ENCODE measurements at regions not wholly inside any gene's neighbourhood (a gene's known extent, or its start where the extent isn't known, plus 50 kb on each side); places are given as distances from the start of the nearest gene placed in this dataset.
"Not testable (repeated sequence)": the region's sequence is repeated elsewhere in the genome, so short reads cannot be mapped to it uniquely, and the experiment has no call there.

DNA sequence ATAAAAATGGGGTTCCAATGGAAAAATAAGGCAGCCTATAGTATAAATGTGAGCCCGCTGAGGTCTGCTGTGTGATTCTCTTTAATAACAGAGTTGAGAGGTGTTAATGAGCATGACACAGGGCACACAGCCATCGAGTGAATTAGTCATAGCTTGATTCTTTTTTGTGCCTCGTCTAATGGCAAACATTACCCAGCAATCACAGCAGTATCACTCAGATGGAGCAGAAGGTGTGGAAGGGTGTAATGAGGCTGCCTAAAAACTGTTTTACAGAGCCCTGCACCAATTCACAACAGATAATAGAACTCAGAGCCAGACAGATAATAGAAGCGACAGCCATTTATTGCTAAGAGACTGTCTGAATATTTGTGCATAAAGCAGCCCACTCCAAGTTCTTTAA lies 178.6 kb upstream of the TPRG1 start:
- WGBS, result 73% methylated on average over 4 of the region's 4 CpGs
- intact Hi-C loops (cut with DNase I), result no loop called here
- Histone ChIP-seq H3K27ac (no peak overlapping the region), H3K36me3 (no peaks in the 10 kb centered on the region), H3K9me3 (no peaks in the 10 kb centered on the region), H3K27me3 (replicated peaks; ENCODE audit: insufficient read depth) (no peaks in the 10 kb centered on the region), H3K4me3 (no peak overlapping the region), H3K4me1 (replicated peaks) (no peaks in the 10 kb centered on the region)
- no peak for DNase-seq (ENCODE audit: low spot score)
- TF ChIP-seq CTCF (IDR thresholded peaks at IDR 0.05), result no peak
- TF ChIP-seq POLR2A (IDR thresholded peaks at IDR 0.05), result no peak
- no peak for TF ChIP-seq POLR2AphosphoS5 (IDR thresholded peaks at IDR 0.05)

DNA sequence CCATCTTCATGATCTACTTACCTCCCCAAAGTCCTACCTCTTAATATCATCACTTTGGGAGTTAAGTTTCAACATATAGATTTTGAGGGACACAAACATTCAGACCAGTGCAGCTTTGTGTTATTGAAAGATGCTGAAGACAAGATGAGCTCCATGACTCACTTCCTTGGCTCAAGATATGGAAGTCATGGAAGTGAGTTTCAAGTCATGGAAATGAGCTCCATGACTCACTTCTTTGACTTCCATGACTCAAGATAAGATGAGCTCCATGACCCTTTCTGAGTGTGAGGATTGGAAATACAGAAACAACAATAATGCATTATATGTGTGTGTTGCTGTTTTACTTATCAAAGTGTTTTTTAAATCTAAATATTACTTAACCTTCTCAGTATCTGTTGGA lies 170.2 kb upstream of the TPRG1 start:
- H3K4me1 ChIP-seq (replicated peaks), result no peaks in the 10 kb centered on the region
- no peaks in the 10 kb centered on the region for H3K9me3 ChIP-seq
- H3K27me3 ChIP-seq (replicated peaks; ENCODE audit: insufficient read depth), result no peaks in the 10 kb centered on the region
- H3K4me3 ChIP-seq, result no peak overlapping the region
- TF ChIP-seq POLR2AphosphoS5 (IDR thresholded peaks at IDR 0.05) (no peak), CTCF (IDR thresholded peaks at IDR 0.05) (no peak), POLR2A (IDR thresholded peaks at IDR 0.05) (no peak)
- no peaks in the 10 kb centered on the region for H3K36me3 ChIP-seq
- DNase-seq (ENCODE audit: low spot score), result no peak
- intact Hi-C loops (cut with DNase I), result no loop called here
- no peak overlapping the region for H3K27ac ChIP-seq

DNA sequence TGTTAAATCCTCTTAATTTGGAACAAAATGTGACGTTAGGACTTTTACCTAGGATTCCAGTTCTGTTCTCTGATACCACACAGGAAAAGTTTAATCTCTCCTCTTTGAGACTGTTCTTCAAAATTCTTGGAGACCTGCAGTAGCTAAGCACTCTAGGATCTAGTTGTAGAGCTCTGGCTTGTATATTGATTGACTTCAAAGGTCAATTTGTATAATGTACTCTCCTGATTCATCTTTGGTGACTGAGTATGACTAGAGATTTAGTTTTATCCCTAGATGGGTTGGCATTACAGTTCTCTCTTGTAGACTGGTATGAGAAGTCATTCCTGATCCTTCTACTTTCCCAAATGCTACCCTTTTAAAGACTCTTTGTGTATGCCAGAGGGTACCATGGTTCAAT lies 168.4 kb upstream of the TPRG1 start:
- WGBS, result 87% methylated on average over 1 of the region's 1 CpG
- intact Hi-C loops (cut with DNase I), result no loop called here

DNA sequence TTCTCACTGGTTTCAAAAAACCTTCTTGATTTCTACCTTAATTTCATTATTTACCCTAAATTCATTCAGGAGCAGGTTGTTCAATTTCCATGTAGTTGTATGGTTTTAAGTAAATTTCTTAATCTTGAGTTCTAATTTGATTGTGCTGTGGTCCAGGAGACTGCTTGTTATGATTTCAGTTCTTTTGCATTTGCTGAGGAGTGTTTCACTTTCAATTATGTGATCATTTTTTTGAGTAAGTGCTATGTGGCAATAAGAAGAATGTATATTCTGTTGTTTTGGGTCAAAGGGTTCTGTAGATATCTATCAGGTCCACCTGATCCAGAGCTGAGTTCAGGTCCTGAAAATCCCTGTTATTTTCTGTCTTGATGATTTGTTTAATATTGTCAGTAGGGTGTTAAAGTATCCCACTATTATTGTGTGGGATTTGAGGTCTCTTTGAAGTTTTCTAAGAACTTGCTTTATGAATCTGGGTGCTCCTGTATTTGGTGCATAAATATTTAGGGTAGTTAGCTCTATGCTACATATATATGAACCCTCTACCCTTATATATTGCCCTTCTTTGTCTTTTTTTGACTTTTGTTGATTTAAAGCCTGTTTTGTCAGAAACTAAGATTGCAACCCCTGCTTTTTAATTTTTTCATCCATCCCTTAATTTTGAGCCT lies 158.4 kb upstream of the TPRG1 start:
- intact Hi-C loops (cut with DNase I), result no loop called here
- DNase-seq (ENCODE audit: low spot score), result no peak
- Histone ChIP-seq H3K4me1 (replicated peaks) (no peaks in the 10 kb centered on the region), H3K36me3 (no peaks in the 10 kb centered on the region), H3K9me3 (no peaks in the 10 kb centered on the region), H3K27me3 (replicated peaks; ENCODE audit: insufficient read depth) (no peaks in the 10 kb centered on the region), H3K27ac (no peak overlapping the region), H3K4me3 (no peak overlapping the region)
- no peak for TF ChIP-seq POLR2AphosphoS5 (IDR thresholded peaks at IDR 0.05)
- no peak for TF ChIP-seq POLR2A (IDR thresholded peaks at IDR 0.05)
- no peak for TF ChIP-seq CTCF (IDR thresholded peaks at IDR 0.05)

More for the DNA sequence above, 168.4 kb upstream of the TPRG1 start:
- no peaks in the 10 kb centered on the region for H3K27me3 ChIP-seq (replicated peaks; ENCODE audit: insufficient read depth)
- H3K36me3 ChIP-seq, result no peaks in the 10 kb centered on the region
- H3K9me3 ChIP-seq, result no peaks in the 10 kb centered on the region
- no peak overlapping the region for H3K4me3 ChIP-seq
- no peaks in the 10 kb centered on the region for H3K4me1 ChIP-seq (replicated peaks)
- TF ChIP-seq POLR2A (IDR thresholded peaks at IDR 0.05) (no peak), POLR2AphosphoS5 (IDR thresholded peaks at IDR 0.05) (no peak), CTCF (IDR thresholded peaks at IDR 0.05) (no peak)
- DNase-seq (ENCODE audit: low spot score), result no peak
- H3K27ac ChIP-seq, result no peak overlapping the region

GRCh38 chr3:189014526-189014925 lies 157.2 kb upstream of the TPRG1 start:
- Histone ChIP-seq H3K9me3 (no peaks in the 10 kb centered on the region), H3K4me1 (replicated peaks) (no peaks in the 10 kb centered on the region), H3K36me3 (no peaks in the 10 kb centered on the region), H3K27ac (no peak overlapping the region), H3K4me3 (no peak overlapping the region), H3K27me3 (replicated peaks; ENCODE audit: insufficient read depth) (no peaks in the 10 kb centered on the region)
- TF ChIP-seq POLR2AphosphoS5 (IDR thresholded peaks at IDR 0.05), result no peak
- no peak for TF ChIP-seq POLR2A (IDR thresholded peaks at IDR 0.05)
- no peak for TF ChIP-seq CTCF (IDR thresholded peaks at IDR 0.05)
- DNase-seq (ENCODE audit: low spot score), result no peak
- intact Hi-C loops (cut with DNase I), result no loop called here

GRCh38 chr3:189022576-189023466 lies 148.9 kb upstream of the TPRG1 start:
- H3K4me1 ChIP-seq (replicated peaks); H3K36me3 ChIP-seq; H3K27me3 ChIP-seq (replicated peaks; ENCODE audit: insufficient read depth); H3K4me3 ChIP-seq; H3K27ac ChIP-seq; H3K9me3 ChIP-seq; intact Hi-C loops (cut with DNase I); DNase-seq (ENCODE audit: low spot score): not testable (repeated sequence)
- WGBS, result 82% methylated on average over 37 of the region's 39 CpGs
